ENCODE measurements at regions not wholly inside any gene's neighbourhood (a gene's known extent, or its start where the extent isn't known, plus 50 kb on each side); places are given as distances from the start of the nearest gene placed in this dataset.

- no peak for DNase-seq (ENCODE audit: low read depth in 3 of 3)
Observed at GRCh38 chr18:2036086-2036485, 535.2 kb downstream of the METTL4 start.

GRCh38 chr18:2040279-2040678, 531.0 kb downstream of the METTL4 start:
- DNase-seq (ENCODE audit: low read depth in 3 of 3): no peak

GRCh38 chr18:2049986-2050385, 521.3 kb downstream of the METTL4 start:
- DNase-seq (ENCODE audit: low read depth in 3 of 3): no peak

- DNase-seq (ENCODE audit: low read depth in 3 of 3): no peak
Observed at GRCh38 chr18:2050702-2051201, 520.6 kb downstream of the METTL4 start.

GRCh38 chr18:2053490-2054089, 517.7 kb downstream of the METTL4 start:
- DNase-seq (ENCODE audit: low read depth in 3 of 3): no peak

GRCh38 chr18:2059336-2059735, 512.0 kb downstream of the METTL4 start:
- no peak for DNase-seq (ENCODE audit: low read depth in 3 of 3)

GRCh38 chr18:2060086-2060485, 511.2 kb downstream of the METTL4 start:
- DNase-seq (ENCODE audit: low read depth in 3 of 3): no peak

GRCh38 chr18:2070631-2071030, 500.7 kb downstream of the METTL4 start:
- no peak for DNase-seq (ENCODE audit: low read depth in 3 of 3)

- DNase-seq (ENCODE audit: low read depth in 3 of 3): no peak
Observed at GRCh38 chr18:2075499-2075898, 495.8 kb downstream of the METTL4 start.

GRCh38 chr18:2082676-2083075, 488.6 kb downstream of the METTL4 start:
- DNase-seq (ENCODE audit: low read depth in 3 of 3): no peak

- no peak for DNase-seq (ENCODE audit: low read depth in 3 of 3)
Observed at GRCh38 chr18:2083691-2084090, 487.6 kb downstream of the METTL4 start.

GRCh38 chr18:2086439-2086838, 484.9 kb downstream of the METTL4 start:
- DNase-seq (ENCODE audit: low read depth in 3 of 3): no peak

GRCh38 chr18:2087877-2088673, 483.2 kb downstream of the METTL4 start:
- DNase-seq (ENCODE audit: low read depth in 3 of 3): no peak

- DNase-seq (ENCODE audit: low read depth in 3 of 3): no peak
Observed at GRCh38 chr18:2089396-2089795, 481.9 kb downstream of the METTL4 start.

- DNase-seq (ENCODE audit: low read depth in 3 of 3): no peak
Observed at GRCh38 chr18:2091937-2092336, 479.4 kb downstream of the METTL4 start.

- DNase-seq (ENCODE audit: low read depth in 3 of 3): no peak
Observed at GRCh38 chr18:2096551-2096950, 474.8 kb downstream of the METTL4 start.

- no peak for DNase-seq (ENCODE audit: low read depth in 3 of 3)
Observed at GRCh38 chr18:2100694-2101213, 470.6 kb downstream of the METTL4 start.

- DNase-seq (ENCODE audit: low read depth in 3 of 3): no peak
Observed at GRCh38 chr18:2102022-2102421, 469.3 kb downstream of the METTL4 start.

GRCh38 chr18:2103299-2103698, 468.0 kb downstream of the METTL4 start:
- no peak for DNase-seq (ENCODE audit: low read depth in 3 of 3)

- DNase-seq (ENCODE audit: low read depth in 3 of 3): peak; percentile 7 to 27 (median 13)
Observed at GRCh38 chr18:2104620-2105462, 466.5 kb downstream of the METTL4 start.

- no peak for DNase-seq (ENCODE audit: low read depth in 3 of 3)
Observed at GRCh38 chr18:2108591-2108990, 462.7 kb downstream of the METTL4 start.

- DNase-seq (ENCODE audit: low read depth in 3 of 3): no peak
Observed at GRCh38 chr18:2111456-2111855, 459.8 kb downstream of the METTL4 start.
